Brain pericyte (primary cell): ENCODE measurements at regions not wholly inside any gene's neighbourhood (a gene's known extent, or its start where the extent isn't known, plus 50 kb on each side); places are given as distances from the start of the nearest gene placed in this dataset.
A peak's percentile ranks its signal among the peaks of the same experiment; 100 is the strongest.

Experiments
- DNase-seq: peaks from one replicate; pipeline ENCODE4 v3.0.0-alpha.2; 2012; ENCODE audit warnings: low read depth, low spot score

GRCh38 chr18:56278421-56279003 lies 359.9 kb downstream of the TXNL1 start:
- no peak for DNase-seq

DNA sequence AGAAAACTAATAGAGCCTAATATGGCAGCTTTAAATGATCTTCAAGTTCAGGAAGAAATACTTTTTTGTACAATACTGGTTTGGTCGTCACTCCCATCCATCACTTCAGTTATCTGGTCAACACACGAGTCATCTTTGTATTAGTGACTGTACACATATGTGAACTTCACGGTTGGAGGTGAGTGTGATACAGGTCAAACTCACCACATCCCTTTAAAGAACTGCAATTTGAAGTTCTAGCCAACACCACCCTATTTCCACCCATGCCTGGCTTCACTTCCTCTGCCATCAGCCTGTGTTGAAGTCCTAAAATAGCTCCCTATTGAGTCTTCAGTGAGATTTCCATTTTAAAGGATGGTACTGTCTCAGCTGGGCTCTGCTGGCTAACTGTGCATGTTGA lies 361.9 kb downstream of the TXNL1 start:
- DNase-seq = no peak

- DNase-seq = no peak
Observed at GRCh38 chr18:56273541-56274219, 364.7 kb downstream of the TXNL1 start.

DNA sequence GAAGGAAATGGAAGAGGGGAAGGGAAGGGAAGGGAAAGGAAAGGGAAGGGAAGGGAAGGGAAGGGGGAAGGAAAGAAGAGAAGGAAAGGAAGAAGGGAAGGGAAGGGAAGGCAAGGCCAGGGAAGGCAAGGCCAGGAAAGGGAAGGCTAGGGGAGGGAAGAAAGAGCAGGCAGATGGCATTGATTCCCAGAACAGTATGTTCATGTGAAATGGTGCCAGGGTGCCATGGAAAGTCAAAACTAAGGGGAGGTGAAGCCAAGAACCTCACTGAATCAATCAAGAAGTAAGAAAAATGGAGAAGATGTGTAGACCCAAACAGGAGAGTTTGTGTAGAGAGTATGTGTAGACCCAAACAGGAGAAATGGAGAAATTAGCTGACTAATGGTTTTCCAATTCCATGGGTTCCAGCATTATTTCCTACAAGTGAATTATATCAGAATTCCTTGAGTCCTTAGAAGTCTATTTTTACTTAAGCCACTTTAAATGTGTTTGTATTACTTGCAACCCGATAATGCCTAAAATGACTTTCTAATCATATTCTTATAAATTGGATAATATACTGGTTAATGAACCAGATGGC lies 367.6 kb downstream of the TXNL1 start:
- DNase-seq = no peak

DNA sequence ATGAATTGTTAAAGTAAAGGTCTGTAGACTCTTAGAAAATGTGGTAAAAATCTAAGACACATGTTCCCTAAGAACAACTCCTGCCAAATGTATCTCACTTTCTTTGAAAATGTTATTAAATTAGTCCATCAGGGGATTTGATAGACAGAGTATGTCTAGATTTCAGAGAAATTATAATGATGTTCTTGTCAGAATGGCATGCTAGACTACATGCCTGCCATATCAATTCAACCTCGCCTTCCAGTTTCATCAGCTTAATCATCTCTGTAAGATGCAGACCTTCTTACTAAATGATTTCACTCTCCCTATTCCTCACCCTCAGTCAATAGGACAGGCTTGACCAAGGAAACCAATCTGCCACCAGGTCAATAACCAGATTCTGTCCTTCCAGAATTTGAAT lies 368.4 kb downstream of the TXNL1 start:
- no peak for DNase-seq

- no peak for DNase-seq
Observed at GRCh38 chr18:56268952-56269351, 369.4 kb downstream of the TXNL1 start.

DNA sequence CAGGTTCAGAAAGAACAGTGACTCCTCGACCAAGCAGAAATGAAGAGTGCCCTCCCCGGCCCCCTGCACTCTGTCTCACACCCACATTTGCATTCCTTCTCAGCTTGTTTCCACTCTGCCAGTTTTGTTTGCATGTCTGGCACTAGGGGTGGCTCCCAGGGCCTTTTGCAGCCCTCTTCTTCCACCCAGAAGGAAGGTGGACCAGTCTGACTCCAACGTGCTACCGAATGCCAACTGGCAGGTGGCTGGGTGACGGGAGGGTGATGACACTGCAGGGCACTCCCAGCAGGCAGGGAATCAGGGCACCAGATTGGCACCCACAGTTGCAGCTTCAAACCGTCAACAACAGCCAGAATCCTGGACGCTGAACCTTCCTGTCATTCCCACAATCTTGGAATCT lies 371.1 kb downstream of the TXNL1 start:
- DNase-seq = no peak

DNA sequence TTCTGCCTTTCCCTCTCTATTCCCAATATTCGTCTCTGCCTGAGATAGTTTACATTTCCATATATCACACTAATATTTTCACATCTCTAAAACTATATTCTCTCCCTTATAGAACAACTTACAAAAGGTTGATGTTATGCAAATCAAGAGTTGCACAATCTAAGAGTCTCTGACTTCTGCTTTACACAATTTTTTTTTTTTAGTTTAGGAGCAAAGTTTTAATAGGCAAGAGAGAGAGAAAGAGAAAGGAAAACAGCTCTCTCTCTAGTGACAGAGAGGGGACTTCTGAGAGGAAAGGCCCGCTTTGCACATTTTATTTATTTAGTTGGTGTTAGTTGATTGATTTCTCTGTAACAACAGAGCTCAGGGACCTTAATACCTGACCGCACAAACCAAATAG lies 380.2 kb downstream of the TXNL1 start:
- no peak for DNase-seq

GRCh38 chr18:56257205-56257604 lies 381.2 kb downstream of the TXNL1 start:
- no peak for DNase-seq

GRCh38 chr18:56256659-56257058 lies 381.7 kb downstream of the TXNL1 start:
- no peak for DNase-seq

DNA sequence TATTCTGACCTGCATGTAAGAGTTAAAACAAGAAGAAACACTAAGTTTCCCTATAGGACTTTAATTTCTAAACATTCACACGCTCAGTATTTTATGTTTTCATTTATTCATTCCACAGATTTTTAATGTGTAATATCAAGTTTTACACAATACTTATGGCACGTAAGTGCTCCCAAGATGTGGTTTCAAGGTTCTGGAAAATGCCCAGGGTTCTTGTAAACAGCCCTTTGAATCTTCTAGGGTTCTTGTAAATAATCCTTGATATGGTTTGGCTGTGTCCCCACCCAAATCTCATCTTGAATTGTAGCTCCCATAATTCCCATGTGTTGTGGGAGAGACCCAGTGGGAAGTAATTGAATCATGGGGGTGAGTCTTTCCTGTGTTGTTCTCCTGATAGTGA lies 383.0 kb downstream of the TXNL1 start:
- DNase-seq = no peak

DNA sequence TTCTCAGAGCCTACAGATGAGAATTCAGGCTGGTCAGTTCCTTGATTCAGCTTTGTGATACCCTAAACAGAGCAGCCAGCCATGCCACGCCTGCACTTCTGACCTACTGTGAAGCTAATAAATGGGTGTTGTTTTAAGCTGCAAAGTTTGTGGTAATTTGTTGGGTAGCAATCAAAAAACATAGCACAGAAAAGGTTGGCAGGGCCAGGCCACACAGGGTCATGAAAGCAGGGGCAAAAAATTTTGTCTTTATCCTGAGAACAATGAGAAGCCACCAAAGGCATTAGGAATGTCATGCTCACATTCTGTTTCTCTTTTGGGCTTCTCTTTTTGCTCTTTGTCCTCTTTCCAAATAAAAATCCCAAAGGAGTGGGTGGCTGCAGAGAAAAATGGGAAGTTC lies 385.9 kb downstream of the TXNL1 start:
- no peak for DNase-seq

DNA sequence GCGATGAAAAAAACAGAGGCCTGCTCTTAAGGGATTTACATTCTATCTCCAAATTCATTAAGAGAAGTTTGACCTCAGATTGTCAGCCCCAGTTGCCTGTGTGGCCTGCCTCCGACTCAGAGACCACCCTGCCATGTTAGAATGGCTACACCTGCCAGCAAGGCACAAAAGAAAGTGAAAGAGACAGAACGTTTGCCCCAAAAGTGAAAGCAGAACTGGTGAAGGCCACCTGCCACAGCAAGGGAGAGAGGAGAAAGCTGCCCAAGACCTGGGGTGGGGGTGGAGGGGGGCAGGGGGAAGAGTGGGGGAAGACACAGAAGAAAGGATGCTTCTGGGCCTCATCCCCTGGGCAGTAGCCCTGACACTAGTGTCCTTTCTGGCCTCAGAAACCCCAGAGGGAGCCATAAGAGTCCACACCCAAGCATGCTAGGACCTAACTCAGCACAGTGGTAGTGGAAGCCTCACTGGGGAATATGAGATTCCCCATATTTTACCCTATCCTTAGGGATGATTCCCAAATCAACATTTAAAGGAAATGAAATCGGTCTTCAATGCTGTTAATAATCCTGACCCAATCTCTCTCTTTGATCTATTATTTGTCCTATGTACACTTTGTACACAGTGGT lies 389.7 kb downstream of the TXNL1 start:
- DNase-seq = no peak

DNA sequence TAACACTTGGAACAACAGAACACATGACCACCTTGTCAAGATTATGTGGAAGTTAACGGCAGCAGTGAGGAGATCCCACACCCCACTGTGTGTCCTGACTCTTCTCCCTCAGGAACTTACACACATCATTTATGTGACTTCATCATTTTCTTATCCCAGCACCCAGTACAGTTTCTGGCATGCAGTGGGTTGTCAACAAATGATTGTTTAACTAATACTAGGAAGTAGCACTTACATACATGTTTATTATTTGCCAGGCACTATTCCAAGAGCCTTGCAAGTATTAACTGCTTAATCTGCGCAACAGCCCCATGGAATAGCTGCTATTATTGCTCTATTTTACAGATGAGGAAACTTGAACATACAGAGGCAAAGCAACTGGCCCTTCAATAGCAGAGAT lies 391.5 kb downstream of the TXNL1 start:
- no peak for DNase-seq

- no peak for DNase-seq
Observed at GRCh38 chr18:56245866-56246580, 392.4 kb downstream of the TXNL1 start.

- DNase-seq = no peak
Observed at GRCh38 chr18:56240405-56240804, 398.0 kb downstream of the TXNL1 start.

- no peak for DNase-seq
Observed at GRCh38 chr18:56238576-56238975, 399.8 kb downstream of the TXNL1 start.

GRCh38 chr18:56235481-56236013 lies 402.8 kb downstream of the TXNL1 start:
- DNase-seq = no peak

- DNase-seq = no peak
Observed at GRCh38 chr18:56235071-56235470, 403.3 kb downstream of the TXNL1 start.

DNA sequence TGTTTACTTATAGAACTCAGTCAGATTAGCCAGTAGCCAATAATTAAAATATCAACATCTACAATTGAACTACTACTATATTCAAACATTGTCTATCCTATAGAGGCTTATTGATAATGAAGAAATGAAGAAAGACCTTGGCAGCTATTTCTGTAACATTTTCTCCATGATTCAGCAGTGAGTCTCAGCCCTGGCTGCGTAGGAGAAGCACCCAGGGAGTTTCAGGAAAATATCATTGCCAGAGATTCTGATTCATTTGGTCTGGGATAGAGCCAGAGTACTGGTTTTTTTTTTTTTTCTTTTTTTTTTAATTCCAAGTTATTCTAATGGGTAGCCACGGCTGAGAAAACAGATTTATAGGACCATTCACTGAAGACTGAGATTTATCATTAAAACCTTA lies 404.8 kb downstream of the TXNL1 start:
- DNase-seq = peak; percentile 7

DNA sequence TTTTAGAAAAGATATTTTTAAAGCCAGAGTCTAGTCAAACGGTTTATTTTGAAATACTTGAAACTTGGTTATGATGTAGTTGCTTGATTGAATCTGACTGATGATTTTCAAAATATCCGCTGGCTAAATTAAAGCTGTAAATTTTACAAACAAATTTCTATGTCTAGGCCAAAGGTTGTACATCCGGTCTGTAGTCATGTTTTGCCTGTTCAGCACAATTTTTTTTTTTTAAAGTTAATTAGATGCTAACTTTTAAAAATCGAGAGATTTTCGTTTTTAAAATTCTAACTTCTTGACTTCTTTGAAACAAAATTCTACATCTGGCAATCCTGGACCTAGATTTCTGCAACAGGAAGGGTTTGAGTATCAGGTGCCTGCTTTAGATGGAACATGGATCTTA lies 412.4 kb downstream of the TXNL1 start:
- no peak for DNase-seq
